ENCODE measurements at regions not wholly inside any gene's neighbourhood (a gene's known extent, or its start where the extent isn't known, plus 50 kb on each side); places are given as distances from the start of the nearest gene placed in this dataset.

DNA sequence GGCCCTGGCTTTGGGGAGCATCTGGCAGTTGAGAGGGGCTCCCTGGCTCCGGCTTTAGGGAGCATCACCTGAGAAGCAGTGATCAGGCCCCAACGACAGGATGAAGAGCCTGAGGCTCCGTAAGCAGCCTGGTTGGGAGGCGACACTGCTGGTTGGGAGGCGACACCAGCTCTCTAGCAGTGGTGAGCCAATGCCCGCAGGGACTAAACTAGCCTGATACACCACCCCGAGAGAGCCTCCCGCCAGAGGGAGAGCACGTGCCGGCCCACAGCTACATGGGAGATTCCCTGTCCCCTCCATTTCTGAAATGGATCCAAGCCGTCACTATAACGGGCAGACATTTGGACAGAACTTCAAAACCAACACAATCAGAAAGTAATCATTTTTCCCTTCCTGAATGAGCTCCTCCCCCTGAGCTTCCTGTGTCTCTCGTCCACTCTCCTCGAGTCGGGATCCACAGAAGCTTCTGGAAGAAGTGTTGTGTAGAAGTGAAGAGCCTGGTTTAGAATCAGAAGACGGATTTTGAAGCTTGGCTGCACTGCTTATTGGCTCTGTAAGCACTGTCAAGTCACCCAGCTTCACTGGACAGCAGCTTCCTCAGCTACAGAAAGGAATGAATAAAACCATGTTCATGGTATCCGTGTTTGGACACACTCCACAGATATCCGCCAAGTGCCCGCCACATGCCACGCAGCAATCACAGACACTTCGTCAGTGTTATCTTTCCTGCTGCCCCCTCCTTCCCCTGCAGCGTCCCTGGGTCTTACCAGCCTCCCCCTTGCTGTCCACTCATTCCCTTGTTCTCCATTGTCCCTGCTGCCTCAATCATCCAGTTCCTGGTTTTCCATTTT, 199.6 kb downstream of the TTLL2 start:
- ATAC-seq (ENCODE audit: low read depth) (no peak), DNase-seq (no peak)
- intact Hi-C loops (cut with micrococcal nuclease): no loop called here
- CTCF ChIA-PET: interaction anchor here (0.7 kb wide), 1 partner anchor 984 kb away, joined by 3 read pairs; no protein-coding TSS in a partner anchor
- TF ChIP-seq, protein P1, sequence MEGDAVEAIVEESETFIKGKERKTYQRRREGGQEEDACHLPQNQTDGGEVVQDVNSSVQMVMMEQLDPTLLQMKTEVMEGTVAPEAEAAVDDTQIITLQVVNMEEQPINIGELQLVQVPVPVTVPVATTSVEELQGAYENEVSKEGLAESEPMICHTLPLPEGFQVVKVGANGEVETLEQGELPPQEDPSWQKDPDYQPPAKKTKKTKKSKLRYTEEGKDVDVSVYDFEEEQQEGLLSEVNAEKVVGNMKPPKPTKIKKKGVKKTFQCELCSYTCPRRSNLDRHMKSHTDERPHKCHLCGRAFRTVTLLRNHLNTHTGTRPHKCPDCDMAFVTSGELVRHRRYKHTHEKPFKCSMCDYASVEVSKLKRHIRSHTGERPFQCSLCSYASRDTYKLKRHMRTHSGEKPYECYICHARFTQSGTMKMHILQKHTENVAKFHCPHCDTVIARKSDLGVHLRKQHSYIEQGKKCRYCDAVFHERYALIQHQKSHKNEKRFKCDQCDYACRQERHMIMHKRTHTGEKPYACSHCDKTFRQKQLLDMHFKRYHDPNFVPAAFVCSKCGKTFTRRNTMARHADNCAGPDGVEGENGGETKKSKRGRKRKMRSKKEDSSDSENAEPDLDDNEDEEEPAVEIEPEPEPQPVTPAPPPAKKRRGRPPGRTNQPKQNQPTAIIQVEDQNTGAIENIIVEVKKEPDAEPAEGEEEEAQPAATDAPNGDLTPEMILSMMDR (IDR thresholded peaks at IDR 0.05): no peak
- Mint-ChIP-seq H3K36me3 (ENCODE audit: low read depth) (no peaks in the 10 kb centered on the region), H3K9me3 (no peaks in the 10 kb centered on the region), H3K27me3 (peaks cover 4% of the 10 kb centered on the region), H3K27ac (no peak overlapping the region), H3K4me3 (no peak overlapping the region), H3K4me1 (no peaks in the 10 kb centered on the region)
- POLR2A ChIA-PET: no interaction called here

GRCh38 chr6:167525774-167526173, 200.9 kb downstream of the TTLL2 start:
- Mint-ChIP-seq H3K36me3 (ENCODE audit: low read depth) (no peaks in the 10 kb centered on the region), H3K27me3 (peaks cover 6% of the 10 kb centered on the region), H3K4me3 (no peak overlapping the region), H3K9me3 (no peaks in the 10 kb centered on the region), H3K4me1 (no peaks in the 10 kb centered on the region), H3K27ac (no peak overlapping the region)
- DNase-seq (no peak), ATAC-seq (ENCODE audit: low read depth) (no peak)
- POLR2A ChIA-PET: no interaction called here
- TF ChIP-seq, protein P1 (IDR thresholded peaks at IDR 0.05): no peak
- intact Hi-C loops (cut with micrococcal nuclease): no loop called here
- CTCF ChIA-PET: no interaction called here

GRCh38 chr6:167526465-167527368, 201.8 kb downstream of the TTLL2 start:
- Mint-ChIP-seq H3K27ac (no peak overlapping the region), H3K4me1 (no peaks in the 10 kb centered on the region)
- POLR2A ChIA-PET: no interaction called here

GRCh38 chr6:167528239-167528638, 203.4 kb downstream of the TTLL2 start:
- Mint-ChIP-seq H3K27ac (no peak overlapping the region), H3K4me1 (no peaks in the 10 kb centered on the region), H3K9me3 (no peaks in the 10 kb centered on the region), H3K27me3 (peaks cover 10% of the 10 kb centered on the region), H3K36me3 (ENCODE audit: low read depth) (no peaks in the 10 kb centered on the region), H3K4me3 (no peak overlapping the region)
- no peak for ATAC-seq (ENCODE audit: low read depth)
- intact Hi-C loops (cut with micrococcal nuclease): no loop called here
- DNase-seq: no peak
- TF ChIP-seq, protein P1 (IDR thresholded peaks at IDR 0.05): no peak
- ChIA-PET CTCF (no interaction called here), POLR2A (no interaction called here)

More at GRCh38 chr6:167526465-167527368, 201.8 kb downstream of the TTLL2 start:
- TF ChIP-seq, protein P1 (IDR thresholded peaks at IDR 0.05): no peak
- peaks cover 10% of the 10 kb centered on the region for H3K27me3 Mint-ChIP-seq
- no peaks in the 10 kb centered on the region for H3K9me3 Mint-ChIP-seq
- DNase-seq (no peak), ATAC-seq (ENCODE audit: low read depth) (no peak)
- H3K4me3 Mint-ChIP-seq: no peak overlapping the region
- CTCF ChIA-PET: no interaction called here
- H3K36me3 Mint-ChIP-seq (ENCODE audit: low read depth): no peaks in the 10 kb centered on the region
- intact Hi-C loops (cut with micrococcal nuclease): no loop called here

- Mint-ChIP-seq H3K27ac (no peak overlapping the region), H3K9me3 (no peaks in the 10 kb centered on the region), H3K4me1 (no peaks in the 10 kb centered on the region), H3K36me3 (ENCODE audit: low read depth) (no peaks in the 10 kb centered on the region), H3K4me3 (no peak overlapping the region), H3K27me3 (peaks cover 10% of the 10 kb centered on the region)
- DNase-seq: no peak
- TF ChIP-seq, protein P1 (IDR thresholded peaks at IDR 0.05): no peak
- no peak for ATAC-seq (ENCODE audit: low read depth)
- POLR2A ChIA-PET: no interaction called here
- intact Hi-C loops (cut with micrococcal nuclease): no loop called here
- CTCF ChIA-PET: no interaction called here
Observed at GRCh38 chr6:167528976-167529375, 204.1 kb downstream of the TTLL2 start.

All from activated B cell treated with CpG ODN at 0.5 μM for 24 hours (primary cell).